Left lung (tissue), 4 donors: ENCODE measurements at regions not wholly inside any gene's neighbourhood (a gene's known extent, or its start where the extent isn't known, plus 50 kb on each side); places are given as distances from the start of the nearest gene placed in this dataset.

Experiments
- ATAC-seq: fragments of 200-7000 bp; cut with Tn5 transposase; one replicate; pipeline ENCODE4 v1.9.1; 2020; ENCODE audit warnings: moderate library complexity
- DNase-seq, 4 donors: peaks; one replicate each; pipeline ENCODE4 v3.0.0-alpha.2; 2013 to 2020
- H3K27ac ChIP-seq, 2 donors: fragments of 200-600 bp; sonication (generic) in 1 of 2; one replicate each; pipeline versions ENCODE4 v1.5.0 to v1.8.0; 2020 to 2021
- H3K27me3 ChIP-seq, 2 donors: fragments of 200-600 bp; sonication (generic) in 1 of 2; one replicate each; pipeline versions ENCODE4 v1.5.0 to v1.8.0; 2020 to 2021
- H3K36me3 ChIP-seq, 2 donors: fragments of 200-600 bp; sonication (generic) in 1 of 2; one replicate each; pipeline versions ENCODE4 v1.5.0 to v1.8.0; 2020 to 2021
- H3K4me1 ChIP-seq, 2 donors: fragments of 200-600 bp; one replicate each; pipeline ENCODE4 v1.8.0; 2021
- H3K4me3 ChIP-seq, 2 donors: fragments of 200-600 bp; sonication (generic) in 1 of 2; one replicate each; pipeline versions ENCODE4 v1.5.0 to v1.8.0; 2020 to 2021; ENCODE audit warnings: mild to moderate bottlenecking in 1 of 2
- H3K9me3 ChIP-seq, 2 donors: fragments of 200-600 bp; sonication (generic) in 1 of 2; one replicate each; pipeline versions ENCODE4 v1.5.0 to v1.8.0; 2020 to 2021
- intact Hi-C, 2 donors: fragments of 100-400 bp; cut with DNase I; formaldehyde crosslinking; loops; one replicate each; pipeline versions ENCODE4 v1.11.2 to v1.14.2; 2022
- TF ChIP-seq, protein P1 (sequence below), 2 donors: fragments of 200-600 bp; sonication (generic) in 1 of 2; IDR thresholded peaks; one replicate each; pipeline versions ENCODE4 v1.5.0 to v1.8.0; 2021; ENCODE audit warnings: antibody characterized with exemption in 2 of 2
- donor health status: DM: no; HTN: yes; CAD: no.
- donor health status: DM: no; HTN: no; CAD: no.

GRCh38 chr7:13028825-13029099 is 341.3 kb downstream of the ARL4A start:
- no peak for ATAC-seq
- Histone ChIP-seq H3K27ac (no peak overlapping the region), H3K4me1 (no peaks in the 10 kb centered on the region), H3K9me3 (no peaks in the 10 kb centered on the region), H3K27me3 (no peaks in the 10 kb centered on the region), H3K4me3 (no peak overlapping the region), H3K36me3 (no peaks in the 10 kb centered on the region)
- TF ChIP-seq, protein P1, sequence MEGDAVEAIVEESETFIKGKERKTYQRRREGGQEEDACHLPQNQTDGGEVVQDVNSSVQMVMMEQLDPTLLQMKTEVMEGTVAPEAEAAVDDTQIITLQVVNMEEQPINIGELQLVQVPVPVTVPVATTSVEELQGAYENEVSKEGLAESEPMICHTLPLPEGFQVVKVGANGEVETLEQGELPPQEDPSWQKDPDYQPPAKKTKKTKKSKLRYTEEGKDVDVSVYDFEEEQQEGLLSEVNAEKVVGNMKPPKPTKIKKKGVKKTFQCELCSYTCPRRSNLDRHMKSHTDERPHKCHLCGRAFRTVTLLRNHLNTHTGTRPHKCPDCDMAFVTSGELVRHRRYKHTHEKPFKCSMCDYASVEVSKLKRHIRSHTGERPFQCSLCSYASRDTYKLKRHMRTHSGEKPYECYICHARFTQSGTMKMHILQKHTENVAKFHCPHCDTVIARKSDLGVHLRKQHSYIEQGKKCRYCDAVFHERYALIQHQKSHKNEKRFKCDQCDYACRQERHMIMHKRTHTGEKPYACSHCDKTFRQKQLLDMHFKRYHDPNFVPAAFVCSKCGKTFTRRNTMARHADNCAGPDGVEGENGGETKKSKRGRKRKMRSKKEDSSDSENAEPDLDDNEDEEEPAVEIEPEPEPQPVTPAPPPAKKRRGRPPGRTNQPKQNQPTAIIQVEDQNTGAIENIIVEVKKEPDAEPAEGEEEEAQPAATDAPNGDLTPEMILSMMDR (IDR thresholded peaks at IDR 0.05): no peak
- DNase-seq: no peak
- intact Hi-C loops: no loop called here

GRCh38 chr7:13031468-13031867 is 344.0 kb downstream of the ARL4A start:
- Histone ChIP-seq H3K36me3 (no peaks in the 10 kb centered on the region), H3K4me1 (no peaks in the 10 kb centered on the region), H3K27ac (no peak overlapping the region), H3K4me3 (no peak overlapping the region), H3K27me3 (no peaks in the 10 kb centered on the region), H3K9me3 (no peaks in the 10 kb centered on the region)
- intact Hi-C loops: no loop called here
- TF ChIP-seq, protein P1 (IDR thresholded peaks at IDR 0.05): no peak
- ATAC-seq: no peak
- no peak for DNase-seq

DNA sequence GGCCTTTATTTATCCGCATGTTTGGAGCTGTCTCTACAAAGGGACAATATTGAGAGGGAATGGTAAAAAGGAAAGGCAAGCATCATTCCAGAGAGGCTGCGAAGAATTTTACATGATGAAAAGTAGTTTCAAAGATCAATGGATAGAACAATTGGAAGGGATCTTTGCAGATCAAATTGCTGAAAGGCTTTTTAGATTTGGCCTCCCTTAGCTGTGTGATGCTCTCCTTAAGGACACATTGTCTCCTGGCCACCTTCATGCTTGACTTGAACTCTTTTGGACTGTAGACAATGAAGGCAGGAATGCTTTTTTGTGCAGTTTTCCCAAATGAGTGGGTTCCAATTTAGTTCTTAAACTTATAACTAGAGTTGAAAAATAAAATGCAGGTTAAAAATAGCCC is 344.7 kb downstream of the ARL4A start:
- intact Hi-C loops: no loop called here
- DNase-seq: no peak

DNA sequence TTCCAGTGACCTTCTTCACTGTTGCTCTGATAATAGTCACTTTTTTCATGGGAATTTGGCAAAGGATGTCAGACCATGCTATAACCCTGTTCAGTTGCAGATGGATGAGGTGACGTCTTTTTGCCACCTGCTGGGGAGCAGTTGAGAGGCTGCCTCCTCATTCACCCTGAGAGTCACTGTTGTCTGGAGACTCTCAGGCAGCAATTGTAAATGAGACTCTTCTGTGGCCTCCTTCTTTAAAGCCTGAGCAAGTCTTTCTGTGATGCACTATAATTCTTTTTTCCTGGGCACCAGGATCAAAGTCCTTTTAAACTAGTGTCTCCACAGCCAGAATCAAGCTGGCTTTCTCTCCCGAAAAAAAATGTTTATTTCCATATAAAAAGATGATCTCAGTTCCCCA is 345.1 kb downstream of the ARL4A start:
- no peak overlapping the region for H3K4me3 ChIP-seq
- H3K4me1 ChIP-seq: no peaks in the 10 kb centered on the region
- no peaks in the 10 kb centered on the region for H3K36me3 ChIP-seq
- DNase-seq (no peak), ATAC-seq (no peak)
- no peaks in the 10 kb centered on the region for H3K27me3 ChIP-seq
- intact Hi-C loops: no loop called here
- H3K27ac ChIP-seq: no peak overlapping the region
- TF ChIP-seq, protein P1 (IDR thresholded peaks at IDR 0.05): no peak
- no peaks in the 10 kb centered on the region for H3K9me3 ChIP-seq

More for the DNA sequence above, 344.7 kb downstream of the ARL4A start:
- H3K4me1 ChIP-seq: no peaks in the 10 kb centered on the region
- no peaks in the 10 kb centered on the region for H3K9me3 ChIP-seq
- TF ChIP-seq, protein P1 (IDR thresholded peaks at IDR 0.05): no peak
- H3K36me3 ChIP-seq: no peaks in the 10 kb centered on the region
- ATAC-seq: no peak
- no peaks in the 10 kb centered on the region for H3K27me3 ChIP-seq
- H3K4me3 ChIP-seq: no peak overlapping the region
- H3K27ac ChIP-seq: no peak overlapping the region

DNA sequence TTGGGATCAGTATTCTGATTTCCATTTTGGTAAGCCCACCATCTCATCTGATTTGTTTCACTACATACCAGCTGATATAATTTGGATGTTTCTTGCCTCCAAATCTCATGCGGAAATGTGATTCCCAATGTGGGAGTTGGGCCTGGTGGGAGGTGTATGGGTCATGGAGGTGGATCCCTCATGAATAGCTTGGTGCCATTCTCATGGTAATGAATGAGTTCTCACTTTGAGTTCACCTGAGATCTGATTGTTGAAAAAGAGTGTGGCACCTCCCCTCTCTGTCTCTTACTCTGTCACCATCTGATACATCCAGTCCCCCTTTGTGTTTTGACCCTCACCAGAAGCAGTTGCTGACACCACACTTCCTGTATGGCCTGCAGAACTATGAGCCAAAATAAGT is 347.3 kb downstream of the ARL4A start:
- no peak for ATAC-seq

More for the DNA sequence above, 347.3 kb downstream of the ARL4A start:
- Histone ChIP-seq H3K4me3 (no peak overlapping the region), H3K27me3 (no peaks in the 10 kb centered on the region), H3K27ac (no peak overlapping the region), H3K36me3 (no peaks in the 10 kb centered on the region), H3K9me3 (no peaks in the 10 kb centered on the region), H3K4me1 (no peaks in the 10 kb centered on the region)
- TF ChIP-seq, protein P1 (IDR thresholded peaks at IDR 0.05): no peak
- intact Hi-C loops: no loop called here
- no peak for DNase-seq
